PFSK-1 (cell line): ENCODE measurements at regions not wholly inside any gene's neighbourhood (a gene's known extent, or its start where the extent isn't known, plus 50 kb on each side); places are given as distances from the start of the nearest gene placed in this dataset.

Source experiments
- FOXP2 ChIP-seq: optimal IDR thresholded peaks from 2 replicates; pipeline ENCODE3; 2011; ENCODE audit warnings: borderline replicate concordance, control low read depth, inconsistent platforms; ENCODE audit not compliant: insufficient read depth; ENCODE audit errors: extremely low read length, extremely low read depth
- POLR2AphosphoS5 ChIP-seq: IDR thresholded peaks from 2 replicates; pipeline ENCODE4 v1.6.1; 2012; ENCODE audit warnings: low read depth, mild to moderate bottlenecking, control low read depth, low read length, moderate library complexity
- SIN3A ChIP-seq: IDR thresholded peaks from 2 replicates; pipeline ENCODE4 v1.6.1; 2012; ENCODE audit warnings: mild to moderate bottlenecking, low read length, moderate library complexity, borderline replicate concordance; ENCODE audit not compliant: insufficient read depth
- TAF1 ChIP-seq: IDR thresholded peaks from 2 replicates; pipeline ENCODE4 v1.6.1; 2012; ENCODE audit warnings: low read length, control low read depth, borderline replicate concordance; ENCODE audit not compliant: insufficient read depth
- TF ChIP-seq, protein P1 (sequence below), 2 experiments: IDR thresholded peaks; 2 replicates each; pipeline versions ENCODE4 v1.6.1 to v1.8.0; 2011 to 2012; ENCODE audit warnings: low read depth in 2 of 2, low read length in 2 of 2, control low read depth in 1 of 2, inconsistent platforms in 1 of 2, mild to moderate bottlenecking in 1 of 2, moderate library complexity in 1 of 2; ENCODE audit not compliant: insufficient read depth in 1 of 2

DNA sequence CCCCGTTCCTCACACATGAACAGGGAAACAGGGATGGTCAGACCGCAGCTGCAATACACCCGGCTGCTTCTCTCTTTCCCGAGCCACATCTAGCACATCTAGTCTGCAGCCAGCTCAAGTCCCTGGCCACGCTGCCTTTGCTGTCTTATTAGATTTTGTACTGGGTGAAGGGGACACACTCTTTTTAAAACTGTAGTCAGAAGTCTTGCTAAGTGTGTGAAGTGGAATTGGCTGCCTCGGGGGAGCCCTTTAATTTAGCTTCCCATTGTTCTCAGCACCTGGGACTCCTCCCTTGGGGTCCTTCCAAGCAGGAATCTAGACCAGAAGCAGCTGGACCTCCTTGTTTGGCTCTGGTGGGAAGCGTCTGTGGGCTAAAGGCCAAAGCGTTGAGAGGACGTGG lies 420.0 kb downstream of the CTTN start:
- no peak for TF ChIP-seq POLR2AphosphoS5
- no peak for TF ChIP-seq TAF1
- TF ChIP-seq, protein P1, sequence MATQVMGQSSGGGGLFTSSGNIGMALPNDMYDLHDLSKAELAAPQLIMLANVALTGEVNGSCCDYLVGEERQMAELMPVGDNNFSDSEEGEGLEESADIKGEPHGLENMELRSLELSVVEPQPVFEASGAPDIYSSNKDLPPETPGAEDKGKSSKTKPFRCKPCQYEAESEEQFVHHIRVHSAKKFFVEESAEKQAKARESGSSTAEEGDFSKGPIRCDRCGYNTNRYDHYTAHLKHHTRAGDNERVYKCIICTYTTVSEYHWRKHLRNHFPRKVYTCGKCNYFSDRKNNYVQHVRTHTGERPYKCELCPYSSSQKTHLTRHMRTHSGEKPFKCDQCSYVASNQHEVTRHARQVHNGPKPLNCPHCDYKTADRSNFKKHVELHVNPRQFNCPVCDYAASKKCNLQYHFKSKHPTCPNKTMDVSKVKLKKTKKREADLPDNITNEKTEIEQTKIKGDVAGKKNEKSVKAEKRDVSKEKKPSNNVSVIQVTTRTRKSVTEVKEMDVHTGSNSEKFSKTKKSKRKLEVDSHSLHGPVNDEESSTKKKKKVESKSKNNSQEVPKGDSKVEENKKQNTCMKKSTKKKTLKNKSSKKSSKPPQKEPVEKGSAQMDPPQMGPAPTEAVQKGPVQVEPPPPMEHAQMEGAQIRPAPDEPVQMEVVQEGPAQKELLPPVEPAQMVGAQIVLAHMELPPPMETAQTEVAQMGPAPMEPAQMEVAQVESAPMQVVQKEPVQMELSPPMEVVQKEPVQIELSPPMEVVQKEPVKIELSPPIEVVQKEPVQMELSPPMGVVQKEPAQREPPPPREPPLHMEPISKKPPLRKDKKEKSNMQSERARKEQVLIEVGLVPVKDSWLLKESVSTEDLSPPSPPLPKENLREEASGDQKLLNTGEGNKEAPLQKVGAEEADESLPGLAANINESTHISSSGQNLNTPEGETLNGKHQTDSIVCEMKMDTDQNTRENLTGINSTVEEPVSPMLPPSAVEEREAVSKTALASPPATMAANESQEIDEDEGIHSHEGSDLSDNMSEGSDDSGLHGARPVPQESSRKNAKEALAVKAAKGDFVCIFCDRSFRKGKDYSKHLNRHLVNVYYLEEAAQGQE (IDR thresholded peaks at IDR 0.05; ENCODE audit: insufficient read depth in 1 of 2, low read depth in 2 of 2, low read length in 2 of 2), result no peak
- TF ChIP-seq SIN3A, result no peak
- no peak for TF ChIP-seq FOXP2

DNA sequence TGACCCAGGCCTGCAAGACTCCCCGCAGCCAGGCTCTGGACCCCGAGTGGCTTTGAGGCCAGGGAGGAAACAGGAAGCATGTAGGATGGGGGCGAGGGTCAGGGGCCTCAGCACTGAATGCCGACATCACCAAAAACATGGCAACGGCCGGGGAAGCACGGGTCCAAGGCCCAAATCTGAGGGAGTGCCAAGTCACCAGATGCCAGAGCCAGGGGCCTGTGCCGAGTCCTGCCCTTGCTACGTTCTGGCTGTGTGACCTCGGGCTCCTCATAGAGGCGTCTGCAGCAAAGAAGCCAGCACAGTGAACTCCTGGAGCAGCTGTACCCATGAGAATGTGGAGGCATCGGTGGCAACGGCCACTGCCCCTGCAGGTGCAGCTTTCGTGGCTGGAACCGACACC lies 420.7 kb downstream of the CTTN start:
- no peak for TF ChIP-seq FOXP2
- TF ChIP-seq, protein P1 (IDR thresholded peaks at IDR 0.05; ENCODE audit: insufficient read depth in 1 of 2, low read depth in 2 of 2, low read length in 2 of 2), result no peak
- no peak for TF ChIP-seq SIN3A
- no peak for TF ChIP-seq TAF1
- TF ChIP-seq POLR2AphosphoS5, result no peak

DNA sequence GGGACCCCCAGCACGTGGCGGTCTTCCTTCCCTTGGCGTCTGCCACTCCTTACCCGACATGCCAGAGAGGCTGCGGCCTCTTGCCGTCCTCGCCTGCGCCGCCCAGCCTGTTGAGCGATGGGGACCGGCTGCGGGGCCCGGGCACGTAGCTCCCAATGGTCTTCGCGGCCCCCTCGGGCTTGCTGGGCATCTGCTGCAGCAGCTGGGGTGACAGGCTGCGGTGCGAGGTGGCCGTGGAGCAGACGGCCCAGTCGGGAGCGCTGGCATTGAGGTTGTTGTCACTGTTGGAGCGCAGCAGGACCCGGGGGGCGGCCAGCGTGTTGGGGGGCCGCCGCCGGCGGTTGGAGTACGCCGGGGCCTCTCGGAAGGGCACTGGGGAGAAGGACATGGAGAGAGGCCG lies 422.0 kb downstream of the CTTN start:
- TF ChIP-seq, protein P1 (IDR thresholded peaks at IDR 0.05; ENCODE audit: insufficient read depth in 1 of 2, low read depth in 2 of 2, low read length in 2 of 2), result no peak
- TF ChIP-seq SIN3A (no peak), FOXP2 (no peak), POLR2AphosphoS5 (no peak), TAF1 (no peak)

DNA sequence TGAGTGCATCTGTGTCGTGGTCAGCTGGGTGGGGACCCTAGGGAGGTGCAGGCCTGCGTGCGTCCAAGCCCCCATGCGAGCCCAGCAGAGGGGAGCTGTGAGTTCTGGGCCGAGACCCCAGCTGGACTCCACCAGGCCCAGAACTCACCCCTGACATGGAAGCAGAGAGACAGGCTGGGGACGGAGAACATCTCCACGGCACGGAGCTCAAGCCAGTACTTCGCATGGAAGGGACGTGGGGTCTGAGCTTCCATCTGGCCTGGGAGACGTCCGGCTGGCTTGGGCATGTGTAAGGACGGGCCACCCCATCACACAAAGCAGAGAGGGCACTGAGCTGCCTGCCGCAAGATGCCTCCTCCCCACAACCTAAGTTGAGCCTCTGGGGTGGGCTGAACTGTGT lies 422.4 kb downstream of the CTTN start:
- TF ChIP-seq, protein P1 (IDR thresholded peaks at IDR 0.05; ENCODE audit: insufficient read depth in 1 of 2, low read depth in 2 of 2, low read length in 2 of 2), result no peak
- TF ChIP-seq POLR2AphosphoS5, result no peak
- TF ChIP-seq SIN3A, result no peak
- no peak for TF ChIP-seq TAF1
- TF ChIP-seq FOXP2, result no peak

DNA sequence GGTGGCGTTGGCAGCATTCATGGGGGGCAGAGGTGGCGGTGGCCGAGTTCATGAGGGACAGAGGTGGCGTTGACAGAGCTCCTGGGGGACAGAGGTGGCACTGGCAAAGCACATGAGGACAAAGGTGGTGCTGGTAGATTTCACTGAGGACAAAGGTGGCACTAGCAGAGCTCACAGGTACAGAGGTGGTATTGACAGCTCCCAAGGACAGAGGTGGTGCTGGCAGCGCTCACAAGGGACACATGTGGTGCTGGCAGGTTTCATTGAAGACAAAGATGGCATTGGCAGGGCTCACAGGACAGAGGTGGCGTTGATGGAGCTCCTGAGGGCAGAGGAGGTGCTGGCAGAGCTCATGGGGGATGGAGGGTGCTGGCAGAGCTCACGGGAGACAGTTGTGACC lies 425.4 kb downstream of the CTTN start:
- TF ChIP-seq TAF1 (no peak), FOXP2 (no peak), SIN3A (no peak), POLR2AphosphoS5 (no peak)
- TF ChIP-seq, protein P1 (IDR thresholded peaks at IDR 0.05; ENCODE audit: insufficient read depth in 1 of 2, low read depth in 2 of 2, low read length in 2 of 2), result no peak
